Suprapubic skin (tissue), 4 donors: ENCODE measurements at regions not wholly inside any gene's neighbourhood (a gene's known extent, or its start where the extent isn't known, plus 50 kb on each side); places are given as distances from the start of the nearest gene placed in this dataset.

ENCODE experiments used
- CTCF ChIP-seq, 2 donors: fragments of 200-600 bp in 1 of 2; fragments of 450-650 bp in 1 of 2; sonication (generic) in 1 of 2; IDR thresholded peaks; one replicate each; pipeline ENCODE4 v1.5.1; 2016 to 2019; ENCODE audit warnings: antibody characterized with exemption in 2 of 2, mild to moderate bottlenecking in 1 of 2, moderate library complexity in 1 of 2
- POLR2A ChIP-seq, 2 donors: fragments of 450-650 bp; IDR thresholded peaks; one replicate each; pipeline ENCODE4 v1.6.1; 2017; ENCODE audit warnings: antibody characterized with exemption in 2 of 2, mild to moderate bottlenecking in 2 of 2, moderate library complexity in 2 of 2
- POLR2AphosphoS5 ChIP-seq, 3 donors: sonication (generic); formaldehyde crosslinking; IDR thresholded peaks; one replicate each; pipeline ENCODE4 v1.6.1; 2017; ENCODE audit warnings: antibody characterized with exemption in 3 of 3

GRCh38 chr7:135840591-135840990 is 92.0 kb upstream of the FAM180A start:
- TF ChIP-seq CTCF (IDR thresholded peaks at IDR 0.05) (no peak), POLR2AphosphoS5 (IDR thresholded peaks at IDR 0.05) (no peak), POLR2A (IDR thresholded peaks at IDR 0.05) (no peak)
